Muscle layer of colon (tissue), 2 donors: ENCODE measurements at regions not wholly inside any gene's neighbourhood (a gene's known extent, or its start where the extent isn't known, plus 50 kb on each side); places are given as distances from the start of the nearest gene placed in this dataset.

Source experiments
- H3K27ac ChIP-seq: one replicate; pipeline ENCODE4 v1.7.0; 2013; ENCODE audit warnings: low read depth, mild to moderate bottlenecking, low read length, moderate library complexity
- H3K27me3 ChIP-seq, 2 donors: one replicate each; pipeline ENCODE4 v1.7.0; 2013; ENCODE audit warnings: low read length in 2 of 2, mild to moderate bottlenecking in 2 of 2; ENCODE audit not compliant: insufficient read depth in 2 of 2, control insufficient read depth in 1 of 2
- H3K36me3 ChIP-seq: one replicate; pipeline ENCODE4 v1.7.0; 2013; ENCODE audit warnings: mild to moderate bottlenecking, low read length; ENCODE audit not compliant: insufficient read depth
- H3K4me1 ChIP-seq: one replicate; pipeline ENCODE4 v1.7.0; 2013; ENCODE audit warnings: mild to moderate bottlenecking, low read length; ENCODE audit not compliant: insufficient read depth
- H3K4me3 ChIP-seq, 2 donors: one replicate each; pipeline ENCODE4 v1.7.0; 2013; ENCODE audit warnings: low read length in 2 of 2, low read depth in 1 of 2, mild to moderate bottlenecking in 1 of 2, moderate library complexity in 1 of 2
- H3K9ac ChIP-seq: one replicate; pipeline ENCODE4 v1.7.0; 2013; ENCODE audit warnings: low read length
- H3K9me3 ChIP-seq: one replicate; pipeline ENCODE4 v1.7.0; 2013; ENCODE audit warnings: mild to moderate bottlenecking, low read length
- donor health status: abdominal sarcoma.
- donor health status: Adenocarcinoma of cecum.

- H3K9ac ChIP-seq: no peak overlapping the region
- H3K27ac ChIP-seq: no peak overlapping the region
- no peaks in the 10 kb centered on the region for H3K36me3 ChIP-seq
- H3K4me3 ChIP-seq: no peak overlapping the region
- no peaks in the 10 kb centered on the region for H3K9me3 ChIP-seq
- no peaks in the 10 kb centered on the region for H3K27me3 ChIP-seq
- no peaks in the 10 kb centered on the region for H3K4me1 ChIP-seq
Measured at GRCh38 chr9:91026266-91026665, 224.6 kb downstream of the SYK start.

GRCh38 chr9:91027005-91027404, 225.4 kb downstream of the SYK start:
- no peak overlapping the region for H3K4me3 ChIP-seq
- no peak overlapping the region for H3K27ac ChIP-seq
- H3K27me3 ChIP-seq: no peaks in the 10 kb centered on the region
- H3K36me3 ChIP-seq: no peaks in the 10 kb centered on the region
- no peaks in the 10 kb centered on the region for H3K9me3 ChIP-seq
- H3K4me1 ChIP-seq: no peaks in the 10 kb centered on the region
- no peak overlapping the region for H3K9ac ChIP-seq

DNA sequence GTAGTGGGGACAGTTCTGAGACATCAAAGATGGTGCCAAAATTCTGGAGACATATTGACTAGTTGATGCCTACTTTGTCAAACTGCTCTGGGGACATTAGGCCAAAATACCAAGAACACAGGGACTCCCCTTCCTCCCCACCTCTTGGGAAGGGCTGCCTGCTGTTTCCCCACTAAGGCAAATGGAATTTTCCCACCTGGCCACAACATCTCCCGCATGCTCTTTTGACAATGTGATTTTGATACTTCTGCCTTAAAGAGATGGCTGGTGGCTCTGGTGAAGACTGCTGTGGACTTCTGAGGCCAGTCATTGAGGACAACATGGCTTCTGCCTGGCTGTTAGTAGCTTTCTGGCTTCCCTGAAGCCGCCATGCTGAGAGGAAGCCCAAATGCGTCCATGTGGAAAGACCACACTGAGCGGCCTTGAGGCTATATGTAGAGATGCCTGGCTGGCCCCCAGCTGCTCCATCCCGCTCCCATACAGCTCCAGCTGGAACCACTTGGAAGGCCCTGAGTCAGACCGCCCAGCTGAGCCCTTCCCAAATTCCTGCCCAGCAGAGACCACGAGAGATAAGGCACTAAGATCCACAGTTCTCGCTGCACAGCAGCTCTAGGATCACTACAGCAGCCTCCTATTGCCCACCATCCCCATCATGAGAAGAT, 226.7 kb downstream of the SYK start:
- no peaks in the 10 kb centered on the region for H3K4me1 ChIP-seq
- H3K36me3 ChIP-seq: no peaks in the 10 kb centered on the region
- H3K9ac ChIP-seq: no peak overlapping the region
- H3K27ac ChIP-seq: no peak overlapping the region
- H3K4me3 ChIP-seq: no peak overlapping the region
- H3K27me3 ChIP-seq: no peaks in the 10 kb centered on the region
- no peaks in the 10 kb centered on the region for H3K9me3 ChIP-seq

GRCh38 chr9:91029650-91030361, 228.2 kb downstream of the SYK start:
- Histone ChIP-seq H3K36me3 (no peaks in the 10 kb centered on the region), H3K9me3 (no peaks in the 10 kb centered on the region), H3K4me3 (no peak overlapping the region), H3K9ac (no peak overlapping the region), H3K4me1 (no peaks in the 10 kb centered on the region), H3K27me3 (no peaks in the 10 kb centered on the region), H3K27ac (no peak overlapping the region)

DNA sequence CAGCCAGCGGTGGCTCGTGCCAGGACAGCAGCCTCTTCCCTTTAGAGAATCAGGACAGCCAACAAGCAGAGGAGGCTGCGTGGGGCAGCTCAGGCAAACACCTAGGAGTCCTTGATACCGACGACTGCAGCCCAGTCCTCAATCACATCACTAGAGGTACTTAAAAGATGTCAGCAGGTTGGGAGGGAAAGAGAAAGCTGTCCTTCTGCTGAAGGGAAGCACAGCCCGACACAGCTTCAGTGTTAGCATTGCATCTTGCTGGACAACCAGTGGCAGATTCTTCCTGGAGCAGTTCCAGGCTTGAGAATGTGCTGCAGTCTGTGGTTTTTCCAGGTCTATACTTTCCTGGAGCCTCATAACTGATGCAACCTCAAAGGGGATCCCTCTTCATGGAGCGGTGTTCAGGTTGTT, 230.5 kb downstream of the SYK start:
- no peak overlapping the region for H3K9ac ChIP-seq
- H3K36me3 ChIP-seq: no peaks in the 10 kb centered on the region
- no peak overlapping the region for H3K27ac ChIP-seq
- no peaks in the 10 kb centered on the region for H3K27me3 ChIP-seq
- H3K9me3 ChIP-seq: no peaks in the 10 kb centered on the region
- peaks cover 5% of the 10 kb centered on the region for H3K4me1 ChIP-seq
- no peak overlapping the region for H3K4me3 ChIP-seq

- H3K36me3 ChIP-seq: no peaks in the 10 kb centered on the region
- no peaks in the 10 kb centered on the region for H3K9me3 ChIP-seq
- no peak overlapping the region for H3K9ac ChIP-seq
- H3K27me3 ChIP-seq: no peaks in the 10 kb centered on the region
- peaks cover 16% of the 10 kb centered on the region for H3K4me1 ChIP-seq
- H3K4me3 ChIP-seq: no peak overlapping the region
- H3K27ac ChIP-seq: no peak overlapping the region
Measured at GRCh38 chr9:91033270-91033669, 231.7 kb downstream of the SYK start.

GRCh38 chr9:91033797-91034196, 232.2 kb downstream of the SYK start:
- Histone ChIP-seq H3K9me3 (no peaks in the 10 kb centered on the region), H3K4me3 (no peak overlapping the region), H3K27ac (no peak overlapping the region), H3K27me3 (no peaks in the 10 kb centered on the region), H3K4me1 (peaks cover 19% of the 10 kb centered on the region), H3K9ac (no peak overlapping the region), H3K36me3 (no peaks in the 10 kb centered on the region)

DNA sequence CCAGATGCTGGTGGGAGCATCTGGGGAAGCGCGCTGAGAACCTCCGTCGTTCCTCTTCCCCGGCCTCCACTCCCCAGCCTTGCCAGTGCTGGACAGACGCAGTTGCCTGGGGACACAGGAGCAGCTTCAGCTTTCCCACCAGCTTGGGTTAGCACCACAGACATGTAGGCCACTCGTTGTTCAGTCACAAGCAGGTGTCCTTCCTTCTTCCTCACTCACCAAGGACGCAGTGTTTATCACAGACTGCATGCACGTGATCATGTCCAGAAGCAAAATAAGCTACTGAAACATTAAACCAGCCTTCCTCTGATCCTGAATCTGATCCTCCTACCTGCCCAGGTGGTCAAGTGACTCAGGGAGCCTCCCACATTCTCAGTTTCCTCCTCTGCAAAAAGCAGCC, 232.9 kb downstream of the SYK start:
- H3K36me3 ChIP-seq: no peaks in the 10 kb centered on the region
- no peak overlapping the region for H3K27ac ChIP-seq

DNA sequence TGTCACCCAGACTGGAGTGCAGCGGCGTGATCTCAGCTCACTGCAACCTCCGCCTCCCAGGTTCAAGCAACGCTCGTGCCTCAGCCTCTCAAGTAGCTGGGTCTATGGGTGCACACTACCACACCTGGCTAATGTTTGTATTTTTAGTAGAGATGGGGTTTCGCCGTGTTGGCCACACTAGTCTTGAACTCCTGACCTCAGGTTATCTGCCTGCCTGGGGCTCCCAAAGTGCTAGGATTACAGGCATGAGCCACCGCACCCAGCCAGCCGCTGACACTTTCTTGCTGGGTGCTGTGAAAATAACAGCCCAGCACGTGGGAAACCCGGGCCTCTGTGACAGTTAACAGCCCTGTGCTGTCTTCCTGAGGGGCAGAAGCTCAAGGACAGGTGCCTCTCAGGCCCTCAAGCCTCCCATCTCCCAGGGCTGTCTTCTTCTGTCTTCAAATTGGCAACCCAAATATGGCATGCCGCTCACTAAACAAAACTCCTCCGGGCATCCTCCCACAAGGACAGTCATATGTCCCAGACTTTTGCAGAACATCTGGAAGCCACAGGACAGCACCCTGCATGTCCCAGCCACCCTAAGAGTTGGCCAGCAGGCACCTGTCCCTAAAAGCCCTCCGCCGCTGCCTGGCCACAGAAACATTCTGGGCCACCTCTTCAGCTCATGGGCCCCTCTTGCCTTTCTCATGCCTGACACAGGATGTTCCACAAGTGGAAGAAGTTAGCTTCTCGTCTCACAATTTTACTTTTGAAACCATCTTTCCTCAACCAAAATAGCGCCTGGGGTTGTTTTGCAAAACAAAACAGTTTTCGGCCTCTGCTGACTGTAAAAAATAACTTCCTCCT, 233.6 kb downstream of the SYK start:
- Histone ChIP-seq H3K9me3 (no peaks in the 10 kb centered on the region), H3K27ac (no peak overlapping the region), H3K27me3 (no peaks in the 10 kb centered on the region), H3K36me3 (no peaks in the 10 kb centered on the region), H3K9ac (no peak overlapping the region), H3K4me3 (no peak overlapping the region), H3K4me1 (peaks cover 19% of the 10 kb centered on the region)

More for the DNA sequence above, 232.9 kb downstream of the SYK start:
- Histone ChIP-seq H3K9me3 (no peaks in the 10 kb centered on the region), H3K9ac (no peak overlapping the region), H3K4me1 (peaks cover 19% of the 10 kb centered on the region), H3K27me3 (no peaks in the 10 kb centered on the region), H3K4me3 (no peak overlapping the region)

- Histone ChIP-seq H3K27me3 (no peaks in the 10 kb centered on the region), H3K9me3 (no peaks in the 10 kb centered on the region), H3K4me1 (peaks cover 19% of the 10 kb centered on the region), H3K36me3 (no peaks in the 10 kb centered on the region), H3K9ac (no peak overlapping the region), H3K4me3 (no peak overlapping the region), H3K27ac (no peak overlapping the region)
Measured at GRCh38 chr9:91035825-91036208, 234.2 kb downstream of the SYK start.

GRCh38 chr9:91036356-91036755, 234.7 kb downstream of the SYK start:
- H3K9ac ChIP-seq: no peak overlapping the region
- no peak overlapping the region for H3K27ac ChIP-seq
- peaks cover 19% of the 10 kb centered on the region for H3K4me1 ChIP-seq
- no peaks in the 10 kb centered on the region for H3K27me3 ChIP-seq
- no peaks in the 10 kb centered on the region for H3K9me3 ChIP-seq
- no peak overlapping the region for H3K4me3 ChIP-seq
- no peaks in the 10 kb centered on the region for H3K36me3 ChIP-seq
